IMR-90 (cell line): ENCODE measurements at regions not wholly inside any gene's neighbourhood (a gene's known extent, or its start where the extent isn't known, plus 50 kb on each side); places are given as distances from the start of the nearest gene placed in this dataset.

ENCODE experiments used
- SMC3 ChIP-seq: fragments of 150-350 bp; IDR thresholded peaks from 2 replicates; pipeline ENCODE4 v1.6.1; 2016; ENCODE audit warnings: low read depth, mild to moderate bottlenecking, antibody characterized with exemption, low read length, moderate library complexity
- TF ChIP-seq, protein P1 (sequence below): conservative IDR thresholded peaks from 2 replicates; pipeline ENCODE4 v1.5.1; 2012; ENCODE audit warnings: mild to moderate bottlenecking, low read depth, low read length, improper control_type of control experiment

DNA sequence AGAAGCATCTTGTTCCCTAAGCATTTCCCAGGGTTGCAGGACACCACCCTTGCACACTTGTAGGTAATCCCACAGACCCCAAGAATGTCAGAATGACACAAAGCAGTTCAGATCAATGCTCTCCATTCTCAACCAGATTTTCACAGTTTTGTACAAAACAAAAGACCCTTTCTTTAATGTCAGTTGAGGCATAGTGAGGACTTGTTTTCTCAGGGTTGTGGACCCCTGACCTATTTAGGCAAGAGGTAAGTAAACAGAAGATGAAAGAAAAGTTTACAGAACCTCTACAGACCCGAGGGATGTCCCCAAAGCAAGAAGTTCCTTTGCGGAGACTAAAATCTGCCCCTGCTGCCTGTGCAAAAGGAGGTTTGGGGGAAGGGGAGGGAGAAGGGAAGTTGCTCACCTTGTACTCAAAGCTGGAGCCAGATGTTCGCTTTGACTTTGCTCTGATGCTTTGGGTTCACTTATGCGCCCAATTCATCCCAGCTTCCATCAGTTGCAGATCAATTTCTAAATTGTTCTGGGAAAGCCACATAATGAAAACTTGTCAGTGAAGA, 635.4 kb downstream of the EPHA4 start:
- TF ChIP-seq SMC3: no peak
- TF ChIP-seq, protein P1, sequence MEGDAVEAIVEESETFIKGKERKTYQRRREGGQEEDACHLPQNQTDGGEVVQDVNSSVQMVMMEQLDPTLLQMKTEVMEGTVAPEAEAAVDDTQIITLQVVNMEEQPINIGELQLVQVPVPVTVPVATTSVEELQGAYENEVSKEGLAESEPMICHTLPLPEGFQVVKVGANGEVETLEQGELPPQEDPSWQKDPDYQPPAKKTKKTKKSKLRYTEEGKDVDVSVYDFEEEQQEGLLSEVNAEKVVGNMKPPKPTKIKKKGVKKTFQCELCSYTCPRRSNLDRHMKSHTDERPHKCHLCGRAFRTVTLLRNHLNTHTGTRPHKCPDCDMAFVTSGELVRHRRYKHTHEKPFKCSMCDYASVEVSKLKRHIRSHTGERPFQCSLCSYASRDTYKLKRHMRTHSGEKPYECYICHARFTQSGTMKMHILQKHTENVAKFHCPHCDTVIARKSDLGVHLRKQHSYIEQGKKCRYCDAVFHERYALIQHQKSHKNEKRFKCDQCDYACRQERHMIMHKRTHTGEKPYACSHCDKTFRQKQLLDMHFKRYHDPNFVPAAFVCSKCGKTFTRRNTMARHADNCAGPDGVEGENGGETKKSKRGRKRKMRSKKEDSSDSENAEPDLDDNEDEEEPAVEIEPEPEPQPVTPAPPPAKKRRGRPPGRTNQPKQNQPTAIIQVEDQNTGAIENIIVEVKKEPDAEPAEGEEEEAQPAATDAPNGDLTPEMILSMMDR: no peak
